ENCODE measurements at regions not wholly inside any gene's neighbourhood (a gene's known extent, or its start where the extent isn't known, plus 50 kb on each side); places are given as distances from the start of the nearest gene placed in this dataset.

DNA sequence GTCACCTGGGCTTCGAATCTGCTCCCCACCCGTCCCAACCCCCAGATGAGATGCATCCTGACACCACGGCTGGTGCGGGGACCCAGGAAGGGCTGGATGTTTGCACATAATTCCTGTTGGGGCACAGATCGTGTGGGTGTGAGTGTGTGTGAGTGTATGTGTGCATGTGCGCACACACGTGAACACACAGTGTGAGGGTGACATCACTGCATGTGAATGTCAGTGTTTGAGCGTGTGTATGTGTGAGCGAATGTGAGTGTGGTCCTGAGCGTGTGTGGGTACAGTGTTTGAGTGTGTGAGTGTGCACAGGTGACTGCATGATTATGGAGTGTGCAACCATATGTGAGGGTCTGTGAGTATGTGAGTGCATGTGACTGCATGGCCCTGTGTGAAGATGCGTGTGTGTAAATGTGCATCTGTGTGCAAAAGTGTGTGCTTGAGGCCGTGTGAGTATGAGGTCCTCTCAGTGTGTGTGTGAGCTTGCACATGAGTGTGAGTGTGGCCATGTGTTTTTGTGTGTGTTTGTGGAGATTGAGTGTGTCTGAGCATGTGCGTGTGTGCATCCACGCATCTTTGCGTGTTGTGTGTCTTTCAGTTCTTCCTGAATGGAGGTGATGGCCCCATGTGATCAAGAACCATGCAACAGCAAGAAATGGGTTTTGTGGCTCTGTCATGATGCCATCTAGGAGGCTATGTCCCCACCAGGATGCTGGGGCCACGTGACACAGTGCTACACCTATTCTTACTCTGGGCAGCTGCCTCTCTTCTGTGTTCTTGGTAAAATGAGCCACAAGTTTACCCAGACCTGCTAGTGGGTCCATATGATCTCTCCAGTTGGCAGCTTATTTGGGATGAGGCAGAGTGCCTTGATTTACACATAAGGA, 70.5 kb upstream of the GCSH start:
- Histone ChIP-seq H3K4me3 (no peak overlapping the region), H3K4me1 (no peaks in the 10 kb centered on the region), H3K27me3 (no peaks in the 10 kb centered on the region), H3K9me3 (no peaks in the 10 kb centered on the region), H3K27ac (no peak overlapping the region), H3K36me3 (no peaks in the 10 kb centered on the region)
- no peak for DNase-seq
- 60 to 70% methylated on average over 16 of the region's 16 CpGs for WGBS, 2 donors
- no peak for ATAC-seq
- FAIRE-seq = no peak
- intact Hi-C loops (cut with DNase I) = no loop called here
- TF ChIP-seq, protein P1, sequence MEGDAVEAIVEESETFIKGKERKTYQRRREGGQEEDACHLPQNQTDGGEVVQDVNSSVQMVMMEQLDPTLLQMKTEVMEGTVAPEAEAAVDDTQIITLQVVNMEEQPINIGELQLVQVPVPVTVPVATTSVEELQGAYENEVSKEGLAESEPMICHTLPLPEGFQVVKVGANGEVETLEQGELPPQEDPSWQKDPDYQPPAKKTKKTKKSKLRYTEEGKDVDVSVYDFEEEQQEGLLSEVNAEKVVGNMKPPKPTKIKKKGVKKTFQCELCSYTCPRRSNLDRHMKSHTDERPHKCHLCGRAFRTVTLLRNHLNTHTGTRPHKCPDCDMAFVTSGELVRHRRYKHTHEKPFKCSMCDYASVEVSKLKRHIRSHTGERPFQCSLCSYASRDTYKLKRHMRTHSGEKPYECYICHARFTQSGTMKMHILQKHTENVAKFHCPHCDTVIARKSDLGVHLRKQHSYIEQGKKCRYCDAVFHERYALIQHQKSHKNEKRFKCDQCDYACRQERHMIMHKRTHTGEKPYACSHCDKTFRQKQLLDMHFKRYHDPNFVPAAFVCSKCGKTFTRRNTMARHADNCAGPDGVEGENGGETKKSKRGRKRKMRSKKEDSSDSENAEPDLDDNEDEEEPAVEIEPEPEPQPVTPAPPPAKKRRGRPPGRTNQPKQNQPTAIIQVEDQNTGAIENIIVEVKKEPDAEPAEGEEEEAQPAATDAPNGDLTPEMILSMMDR (IDR thresholded peaks at IDR 0.05) = no peak

DNA sequence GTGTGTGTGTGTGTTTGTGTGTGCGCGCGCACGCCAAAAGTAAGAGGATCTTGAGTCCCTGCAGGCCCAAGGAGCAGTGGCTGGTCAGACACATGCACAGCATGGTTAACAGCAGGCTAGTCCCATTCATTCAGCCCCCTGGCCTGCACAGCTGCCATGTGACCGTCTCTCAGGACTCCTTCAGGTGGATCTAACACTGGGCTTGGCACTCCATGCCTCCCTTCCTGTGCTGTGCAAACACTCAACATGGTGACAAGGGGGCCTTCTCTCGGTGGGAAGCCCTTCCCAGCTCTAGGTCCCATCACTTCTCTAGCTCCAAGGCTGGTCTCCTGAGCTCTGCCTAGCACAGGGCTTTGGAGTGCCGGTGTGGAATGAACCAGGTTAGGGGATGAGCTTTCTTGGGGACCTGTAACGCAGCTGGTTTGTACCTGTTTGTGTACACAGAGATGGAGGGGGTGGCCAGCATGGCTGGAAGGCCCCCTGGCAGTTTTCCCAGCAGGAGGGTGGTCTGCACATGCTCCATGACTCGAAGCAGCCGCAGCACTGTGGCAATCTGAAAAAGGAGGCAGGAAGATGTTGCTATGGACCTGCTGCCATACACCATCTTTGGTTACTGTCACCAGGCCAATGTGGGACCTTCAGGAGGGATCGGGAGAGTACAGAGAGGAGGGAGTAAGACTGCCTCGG, 69.4 kb upstream of the GCSH start:
- intact Hi-C loops (cut with DNase I) = no loop called here
- DNase-seq = no peak
- H3K4me3 ChIP-seq = no peak overlapping the region
- no peak overlapping the region for H3K27ac ChIP-seq
- TF ChIP-seq, protein P1 (IDR thresholded peaks at IDR 0.05) = no peak
- no peak for FAIRE-seq
- no peaks in the 10 kb centered on the region for H3K9me3 ChIP-seq
- WGBS, 2 donors = 55 to 75% methylated on average over 12 of the region's 12 CpGs
- no peaks in the 10 kb centered on the region for H3K27me3 ChIP-seq
- no peak for ATAC-seq
- H3K36me3 ChIP-seq = no peaks in the 10 kb centered on the region
- H3K4me1 ChIP-seq = no peaks in the 10 kb centered on the region

DNA sequence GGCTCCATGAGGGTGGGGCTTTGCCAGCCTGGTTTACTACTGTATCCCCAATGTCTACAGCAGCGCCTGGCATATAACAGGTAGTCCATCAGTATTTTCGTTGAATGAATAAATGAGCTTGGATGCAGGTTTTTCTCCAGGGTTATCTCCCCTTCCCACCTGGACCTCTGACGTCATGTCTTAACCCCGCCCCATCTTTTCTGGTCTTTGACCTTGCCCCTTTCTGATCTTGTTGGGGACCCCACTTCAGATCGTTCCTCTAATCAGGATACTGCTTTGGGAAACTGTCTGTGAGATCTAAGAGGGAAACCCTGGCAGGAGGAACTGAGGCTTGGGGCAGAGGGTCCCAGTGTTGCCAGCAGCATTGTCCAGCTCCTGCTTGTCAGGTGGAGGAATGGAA, 68.8 kb upstream of the GCSH start:
- ATAC-seq (no peak), FAIRE-seq (no peak), DNase-seq (no peak)
- TF ChIP-seq, protein P1 (IDR thresholded peaks at IDR 0.05) = no peak
- 59 to 73% methylated on average over 5 of the region's 5 CpGs for WGBS, 2 donors
- no peaks in the 10 kb centered on the region for H3K36me3 ChIP-seq
- H3K27me3 ChIP-seq = no peaks in the 10 kb centered on the region
- H3K27ac ChIP-seq = no peak overlapping the region
- no peaks in the 10 kb centered on the region for H3K4me1 ChIP-seq
- no peaks in the 10 kb centered on the region for H3K9me3 ChIP-seq
- intact Hi-C loops (cut with DNase I) = no loop called here
- no peak overlapping the region for H3K4me3 ChIP-seq

DNA sequence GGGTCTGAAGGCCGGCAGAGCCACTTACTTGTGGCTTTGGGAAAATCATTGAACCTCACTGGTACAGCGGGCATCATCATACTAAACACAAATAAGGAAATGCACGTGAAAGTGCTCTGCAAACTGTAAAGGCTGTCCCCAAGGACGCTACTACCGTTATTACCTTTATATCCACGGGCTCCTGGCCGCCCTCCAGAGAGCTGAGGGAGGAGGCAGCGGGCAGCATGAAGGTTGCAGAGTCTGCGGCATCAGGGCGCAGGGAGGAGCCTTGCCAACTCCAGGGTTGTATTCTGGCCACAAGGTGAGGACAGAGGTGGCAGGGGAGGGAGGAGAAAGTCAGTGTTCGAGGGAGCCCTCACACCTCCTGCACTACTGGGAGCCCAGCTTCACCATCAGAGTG, 68.3 kb upstream of the GCSH start:
- intact Hi-C loops (cut with DNase I) = no loop called here

More for the DNA sequence above, 68.3 kb upstream of the GCSH start:
- FAIRE-seq (no peak), ATAC-seq (no peak), DNase-seq (no peak)
- Histone ChIP-seq H3K4me1 (no peaks in the 10 kb centered on the region), H3K36me3 (no peaks in the 10 kb centered on the region), H3K27me3 (no peaks in the 10 kb centered on the region), H3K27ac (no peak overlapping the region), H3K4me3 (no peak overlapping the region), H3K9me3 (no peaks in the 10 kb centered on the region)
- WGBS, 2 donors = 51 to 57% methylated on average over 11 of the region's 11 CpGs
- TF ChIP-seq, protein P1 (IDR thresholded peaks at IDR 0.05) = no peak
